ENCODE measurements at regions not wholly inside any gene's neighbourhood (a gene's known extent, or its start where the extent isn't known, plus 50 kb on each side); places are given as distances from the start of the nearest gene placed in this dataset.
"Not testable (repeated sequence)": the region's sequence is repeated elsewhere in the genome, so short reads cannot be mapped to it uniquely, and the experiment has no call there.

GRCh38 chr5:147092044-147092443 is 142.8 kb upstream of the STK32A start:
- TF ChIP-seq, protein P1, sequence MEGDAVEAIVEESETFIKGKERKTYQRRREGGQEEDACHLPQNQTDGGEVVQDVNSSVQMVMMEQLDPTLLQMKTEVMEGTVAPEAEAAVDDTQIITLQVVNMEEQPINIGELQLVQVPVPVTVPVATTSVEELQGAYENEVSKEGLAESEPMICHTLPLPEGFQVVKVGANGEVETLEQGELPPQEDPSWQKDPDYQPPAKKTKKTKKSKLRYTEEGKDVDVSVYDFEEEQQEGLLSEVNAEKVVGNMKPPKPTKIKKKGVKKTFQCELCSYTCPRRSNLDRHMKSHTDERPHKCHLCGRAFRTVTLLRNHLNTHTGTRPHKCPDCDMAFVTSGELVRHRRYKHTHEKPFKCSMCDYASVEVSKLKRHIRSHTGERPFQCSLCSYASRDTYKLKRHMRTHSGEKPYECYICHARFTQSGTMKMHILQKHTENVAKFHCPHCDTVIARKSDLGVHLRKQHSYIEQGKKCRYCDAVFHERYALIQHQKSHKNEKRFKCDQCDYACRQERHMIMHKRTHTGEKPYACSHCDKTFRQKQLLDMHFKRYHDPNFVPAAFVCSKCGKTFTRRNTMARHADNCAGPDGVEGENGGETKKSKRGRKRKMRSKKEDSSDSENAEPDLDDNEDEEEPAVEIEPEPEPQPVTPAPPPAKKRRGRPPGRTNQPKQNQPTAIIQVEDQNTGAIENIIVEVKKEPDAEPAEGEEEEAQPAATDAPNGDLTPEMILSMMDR (conservative IDR thresholded peaks at IDR 0.05; ENCODE audit: low read depth, low read length), result no peak
- no peak for DNase-seq (ENCODE audit: low read depth)
- H3K4me3 ChIP-seq (ENCODE audit: low read depth, low read length), result no peak overlapping the region

DNA sequence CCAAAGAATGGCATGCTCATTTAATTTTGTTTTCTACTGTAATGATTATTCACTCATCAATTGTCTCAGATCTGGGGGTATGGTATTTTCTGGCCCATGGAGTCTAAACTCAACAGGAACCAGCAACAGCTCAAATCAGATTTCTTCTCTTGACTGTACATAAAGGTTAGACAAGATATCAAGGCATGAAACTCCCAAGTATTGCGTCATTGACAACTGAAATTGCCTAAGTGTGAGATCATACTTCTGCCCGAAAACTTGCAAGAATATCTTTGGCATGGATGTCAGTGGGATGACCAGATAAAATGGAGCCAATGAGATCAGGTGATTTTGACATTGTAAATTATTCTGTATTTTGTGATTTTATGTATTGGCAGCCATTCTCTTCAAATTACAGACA is 141.7 kb upstream of the STK32A start:
- TF ChIP-seq, protein P1 (conservative IDR thresholded peaks at IDR 0.05; ENCODE audit: low read depth, low read length), result no peak
- DNase-seq (ENCODE audit: low read depth), result peak; percentile 83
- no peak overlapping the region for H3K4me3 ChIP-seq (ENCODE audit: low read depth, low read length)

GRCh38 chr5:147095740-147096139 is 139.1 kb upstream of the STK32A start:
- no peak for DNase-seq (ENCODE audit: low read depth)
- TF ChIP-seq, protein P1 (conservative IDR thresholded peaks at IDR 0.05; ENCODE audit: low read depth, low read length), result no peak
- no peak overlapping the region for H3K4me3 ChIP-seq (ENCODE audit: low read depth, low read length)

GRCh38 chr5:147098233-147098790 is 136.5 kb upstream of the STK32A start:
- DNase-seq (ENCODE audit: low read depth), result peak; percentile 69
- peak overlapping the region; percentile 0 for H3K4me3 ChIP-seq (ENCODE audit: low read depth, low read length)
- TF ChIP-seq, protein P1 (conservative IDR thresholded peaks at IDR 0.05; ENCODE audit: low read depth, low read length), result peak; percentile 71

DNA sequence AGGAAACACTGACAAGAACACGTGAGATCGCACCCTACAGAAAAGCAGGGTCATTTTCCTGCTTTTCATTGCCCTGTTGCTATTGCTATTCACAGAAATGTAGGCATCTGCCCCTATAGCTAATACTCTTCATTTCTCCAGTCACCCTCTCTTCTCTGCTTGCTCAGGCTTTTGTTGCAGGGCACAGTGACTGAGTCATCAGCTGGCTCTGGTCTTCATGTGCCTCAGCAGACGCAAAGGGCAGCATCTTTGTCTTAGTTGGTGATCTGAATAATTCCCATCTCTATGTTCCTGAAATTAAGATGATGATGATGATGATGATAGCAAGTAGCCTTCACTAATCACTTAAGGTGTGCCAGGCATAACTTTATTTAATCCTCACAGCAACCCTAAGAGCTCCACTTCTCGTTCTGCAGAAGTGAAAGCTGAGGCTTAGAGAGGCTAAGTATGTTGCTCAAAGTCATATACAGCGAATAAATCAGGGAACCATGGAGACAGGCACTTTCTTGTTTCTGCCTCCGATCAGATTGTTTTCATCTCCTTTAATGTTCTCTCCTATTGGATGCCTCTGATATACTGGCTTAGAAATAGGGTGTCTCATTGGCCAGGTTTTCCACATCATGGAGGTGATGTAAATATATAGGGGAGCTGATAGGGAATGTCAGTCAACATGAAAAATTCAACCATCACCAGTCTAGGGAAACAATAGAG is 133.0 kb upstream of the STK32A start:
- DNase-seq (ENCODE audit: low read depth), result no peak
- TF ChIP-seq, protein P1 (conservative IDR thresholded peaks at IDR 0.05; ENCODE audit: low read depth, low read length), result no peak
- H3K4me3 ChIP-seq (ENCODE audit: low read depth, low read length), result no peak overlapping the region

DNA sequence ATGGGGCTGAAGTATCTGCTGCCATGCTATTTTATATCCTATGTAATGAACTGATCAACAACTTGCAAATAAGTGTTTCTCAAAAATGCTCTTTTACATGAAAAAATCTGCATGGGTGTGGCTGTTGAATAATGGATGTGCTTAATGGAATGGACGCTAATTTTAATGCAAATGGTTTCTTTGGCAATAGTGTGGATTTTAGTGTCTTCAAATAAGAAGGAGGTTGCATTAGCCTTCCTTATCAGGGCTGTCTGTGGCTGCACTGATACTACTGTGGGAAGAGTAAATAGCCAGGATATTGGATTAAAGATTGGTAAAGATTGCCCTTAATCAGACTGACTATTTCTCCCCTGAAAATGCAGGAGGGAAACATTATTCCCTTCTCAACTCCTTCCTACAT is 121.9 kb upstream of the STK32A start:
- DNase-seq (ENCODE audit: low read depth), result no peak
- no peak overlapping the region for H3K4me3 ChIP-seq (ENCODE audit: low read depth, low read length)
- TF ChIP-seq, protein P1 (conservative IDR thresholded peaks at IDR 0.05; ENCODE audit: low read depth, low read length), result no peak

- H3K4me3 ChIP-seq (ENCODE audit: low read depth, low read length), result no peak overlapping the region
- no peak for DNase-seq (ENCODE audit: low read depth)
- TF ChIP-seq, protein P1 (conservative IDR thresholded peaks at IDR 0.05; ENCODE audit: low read depth, low read length), result no peak
Observed at GRCh38 chr5:147113967-147114366, 120.9 kb upstream of the STK32A start.

DNA sequence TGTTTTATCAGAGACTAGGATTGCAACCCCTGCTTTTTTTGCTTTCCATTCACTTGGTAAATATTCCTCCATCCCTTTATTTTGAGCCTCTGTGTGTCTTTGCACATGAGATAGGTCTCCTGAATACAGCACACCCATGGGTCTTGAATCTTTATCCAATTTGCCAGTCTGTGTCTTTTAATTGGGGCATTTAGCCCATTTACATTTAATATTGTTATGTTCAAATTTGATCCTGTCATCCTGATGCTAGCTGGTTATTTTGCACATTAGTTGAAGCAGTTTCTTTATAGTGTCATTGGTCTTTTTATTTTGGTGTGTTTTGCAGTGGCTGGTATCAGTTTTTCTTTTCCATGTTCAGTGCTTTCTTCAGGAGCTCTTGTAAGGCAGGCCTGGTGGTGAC is 95.1 kb upstream of the STK32A start:
- not testable (repeated sequence) for DNase-seq (ENCODE audit: low read depth); H3K4me3 ChIP-seq (ENCODE audit: low read depth, low read length)

All from choroid plexus epithelial cell (primary cell).